ENCODE measurements at regions not wholly inside any gene's neighbourhood (a gene's known extent, or its start where the extent isn't known, plus 50 kb on each side); places are given as distances from the start of the nearest gene placed in this dataset.

- Mint-ChIP-seq H3K27me3 (ENCODE audit: low read depth) (peaks cover 32% of the 10 kb centered on the region), H3K9me3 (ENCODE audit: low read depth) (no peaks in the 10 kb centered on the region), H3K27ac (ENCODE audit: unreplicated experiment) (no peak overlapping the region), H3K4me3 (ENCODE audit: unreplicated experiment) (no peak overlapping the region), H3K36me3 (ENCODE audit: low read depth) (no peaks in the 10 kb centered on the region), H3K4me1 (ENCODE audit: low read depth) (no peaks in the 10 kb centered on the region)
- no peak for TF ChIP-seq CTCF (IDR thresholded peaks at IDR 0.05)
- no peak for DNase-seq (ENCODE audit: low spot score)
These were observed 214.7 kb downstream of the TEX36 start for GRCh38 chr10:125468278-125468677.

- TF ChIP-seq CTCF (IDR thresholded peaks at IDR 0.05), result no peak
- Mint-ChIP-seq H3K4me1 (ENCODE audit: low read depth) (no peaks in the 10 kb centered on the region), H3K4me3 (ENCODE audit: unreplicated experiment) (no peak overlapping the region), H3K27me3 (ENCODE audit: low read depth) (peaks cover 26% of the 10 kb centered on the region), H3K9me3 (ENCODE audit: low read depth) (no peaks in the 10 kb centered on the region), H3K27ac (ENCODE audit: unreplicated experiment) (no peak overlapping the region), H3K36me3 (ENCODE audit: low read depth) (no peaks in the 10 kb centered on the region)
- no peak for DNase-seq (ENCODE audit: low spot score)
These were observed 216.3 kb downstream of the TEX36 start for GRCh38 chr10:125466685-125467084.

GRCh38 chr10:125462845-125463244 lies 220.1 kb downstream of the TEX36 start:
- H3K27ac Mint-ChIP-seq (ENCODE audit: unreplicated experiment), result no peak overlapping the region
- no peaks in the 10 kb centered on the region for H3K36me3 Mint-ChIP-seq (ENCODE audit: low read depth)

GRCh38 chr10:125460326-125460725 lies 222.6 kb downstream of the TEX36 start:
- no peak for TF ChIP-seq CTCF (IDR thresholded peaks at IDR 0.05)
- Mint-ChIP-seq H3K4me3 (ENCODE audit: unreplicated experiment) (no peak overlapping the region), H3K9me3 (ENCODE audit: low read depth) (no peaks in the 10 kb centered on the region), H3K27ac (ENCODE audit: unreplicated experiment) (no peak overlapping the region), H3K4me1 (ENCODE audit: low read depth) (no peaks in the 10 kb centered on the region), H3K27me3 (ENCODE audit: low read depth) (peaks cover 12% of the 10 kb centered on the region), H3K36me3 (ENCODE audit: low read depth) (no peaks in the 10 kb centered on the region)
- no peak for DNase-seq (ENCODE audit: low spot score)

More at GRCh38 chr10:125462845-125463244, 220.1 kb downstream of the TEX36 start:
- no peaks in the 10 kb centered on the region for H3K9me3 Mint-ChIP-seq (ENCODE audit: low read depth)
- peaks cover 14% of the 10 kb centered on the region for H3K27me3 Mint-ChIP-seq (ENCODE audit: low read depth)
- no peaks in the 10 kb centered on the region for H3K4me1 Mint-ChIP-seq (ENCODE audit: low read depth)
- no peak for DNase-seq (ENCODE audit: low spot score)
- H3K4me3 Mint-ChIP-seq (ENCODE audit: unreplicated experiment), result no peak overlapping the region
- TF ChIP-seq CTCF (IDR thresholded peaks at IDR 0.05), result no peak

- no peaks in the 10 kb centered on the region for H3K4me1 Mint-ChIP-seq (ENCODE audit: low read depth)
These were observed 225.6 kb downstream of the TEX36 start for GRCh38 chr10:125457406-125457805.

More at GRCh38 chr10:125457406-125457805, 225.6 kb downstream of the TEX36 start:
- no peak overlapping the region for H3K27ac Mint-ChIP-seq (ENCODE audit: unreplicated experiment)
- no peaks in the 10 kb centered on the region for H3K36me3 Mint-ChIP-seq (ENCODE audit: low read depth)
- no peaks in the 10 kb centered on the region for H3K9me3 Mint-ChIP-seq (ENCODE audit: low read depth)
- DNase-seq (ENCODE audit: low spot score), result no peak
- no peak for TF ChIP-seq CTCF (IDR thresholded peaks at IDR 0.05)
- H3K4me3 Mint-ChIP-seq (ENCODE audit: unreplicated experiment), result no peak overlapping the region
- peaks cover 20% of the 10 kb centered on the region for H3K27me3 Mint-ChIP-seq (ENCODE audit: low read depth)
